Lung (tissue), 11 donors: ENCODE measurements at regions not wholly inside any gene's neighbourhood (a gene's known extent, or its start where the extent isn't known, plus 50 kb on each side); places are given as distances from the start of the nearest gene placed in this dataset.

Experiments
- ATAC-seq: fragments of 200-7000 bp; cut with Tn5 transposase; one replicate; pipeline ENCODE4 v1.9.1; 2020; ENCODE audit warnings: moderate number of reproducible peaks; ENCODE audit not compliant: insufficient read depth, low FRiP score
- DNase-seq, 3 donors: peaks; one replicate each; pipeline ENCODE4 v3.0.0-alpha.2; 2013 to 2017
- H3K27ac ChIP-seq, 2 donors: one replicate each; pipeline ENCODE4 v1.5.1; 2013; ENCODE audit warnings: mild to moderate bottlenecking in 2 of 2, moderate library complexity in 2 of 2, control low read depth in 1 of 2, inconsistent platforms in 1 of 2, low read depth in 1 of 2, low read length in 1 of 2
- H3K27me3 ChIP-seq, 3 donors: one replicate each; pipeline ENCODE4 v1.5.1; 2013; ENCODE audit warnings: low read length in 2 of 3; ENCODE audit not compliant: control insufficient read depth in 3 of 3, insufficient read depth in 3 of 3
- H3K36me3 ChIP-seq, 4 donors: one replicate each; pipeline ENCODE4 v1.5.1; 2013; ENCODE audit warnings: low read length in 4 of 4, mild to moderate bottlenecking in 1 of 4, moderate library complexity in 1 of 4; ENCODE audit not compliant: control insufficient read depth in 4 of 4, insufficient read depth in 4 of 4
- H3K4me1 ChIP-seq, 5 donors: one replicate each; pipeline ENCODE4 v1.5.1; 2013; ENCODE audit warnings: low read length in 5 of 5, mild to moderate bottlenecking in 2 of 5, moderate library complexity in 1 of 5; ENCODE audit not compliant: control insufficient read depth in 5 of 5, insufficient read depth in 5 of 5
- H3K4me3 ChIP-seq: one replicate; pipeline ENCODE4 v1.5.1; 2013; ENCODE audit warnings: mild to moderate bottlenecking, control low read depth, moderate library complexity
- H3K9ac ChIP-seq, 2 donors: one replicate each; pipeline ENCODE4 v1.5.1; 2013; ENCODE audit warnings: low read length in 2 of 2, control low read depth in 1 of 2; ENCODE audit not compliant: insufficient read depth in 1 of 2
- H3K9me3 ChIP-seq, 4 donors: one replicate each; pipeline ENCODE4 v1.5.1; 2013; ENCODE audit warnings: low read length in 3 of 4, mild to moderate bottlenecking in 1 of 4, moderate library complexity in 1 of 4; ENCODE audit not compliant: control insufficient read depth in 4 of 4, insufficient read depth in 3 of 4
- WGBS, 2 donors: extraction: QIAGEN DNeasy Blood & Tissue Kit; methylation state at CpG; one replicate each; pipeline ENCODE4 v1.1.7; 2013; 5-methylcytosine and 5-hydroxymethylcytosine counted together
- TF ChIP-seq, protein P1 (sequence below): IDR thresholded peaks from 2 replicates; pipeline ENCODE4 v1.5.1; 2012; ENCODE audit warnings: mild to moderate bottlenecking; ENCODE audit errors: control extremely low read depth, extremely low read depth
- donor health status: control.
- donor health status: control.
- donor health status: Bipolar disorder and iron deficiency.
- donor health status: healthy.
- donor health status: DM: yes; HTN: yes; CAD: no.

DNA sequence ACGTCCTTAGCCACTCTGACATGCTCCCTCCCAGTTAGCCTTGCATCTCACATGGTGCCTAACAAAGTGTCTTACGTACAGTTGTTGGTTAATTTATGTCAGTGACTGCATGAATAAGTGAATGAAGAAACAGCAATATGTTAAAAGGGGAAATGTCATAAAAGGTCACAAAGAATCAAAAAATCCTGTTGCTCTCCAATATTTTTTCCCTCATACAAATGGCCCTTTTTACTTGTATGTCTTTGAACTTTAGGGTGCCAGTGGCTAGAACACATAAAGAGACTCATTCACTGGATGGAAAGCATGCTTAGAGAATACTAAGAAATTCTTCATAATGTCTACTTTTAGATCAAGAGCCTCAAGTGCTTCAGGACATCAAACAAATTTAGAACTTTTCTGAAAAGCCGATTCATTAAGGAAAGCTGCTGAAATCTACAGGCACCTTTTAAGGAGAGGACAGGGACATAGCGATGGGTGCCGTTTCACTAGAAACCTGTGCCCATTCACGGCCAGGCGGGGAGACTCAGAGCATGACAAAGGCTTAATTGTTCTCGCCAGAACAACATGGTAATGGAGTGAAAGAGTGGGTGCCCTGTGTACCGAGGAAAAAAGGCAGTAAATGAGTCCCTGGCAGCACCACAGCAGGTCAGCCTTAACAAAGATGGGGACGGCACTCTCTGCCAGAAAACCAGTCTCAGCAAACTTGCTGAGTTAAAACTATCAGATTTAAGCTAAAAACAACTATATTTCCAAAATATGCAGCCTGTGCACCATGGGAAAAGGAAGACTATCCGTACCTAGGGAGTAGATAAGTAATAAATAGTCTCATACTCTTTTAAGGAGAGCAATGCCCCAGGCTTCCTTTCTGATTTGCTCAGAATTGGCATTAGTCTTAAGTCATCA lies 71.6 kb upstream of the SPTBN1 start:
- no peak overlapping the region for H3K4me3 ChIP-seq
- peaks cover 8 to 22% (median 11%) of the 10 kb centered on the region in 5 donors for H3K4me1 ChIP-seq
- DNase-seq (peak in 2 of 3 donors; percentile 29 to 50), ATAC-seq (no peak)
- H3K36me3 ChIP-seq: no peaks in the 10 kb centered on the region
- no peak overlapping the region for H3K27ac ChIP-seq
- H3K27me3 ChIP-seq: no peaks in the 10 kb centered on the region
- no peak overlapping the region for H3K9ac ChIP-seq
- no peaks in the 10 kb centered on the region for H3K9me3 ChIP-seq
- TF ChIP-seq, protein P1, sequence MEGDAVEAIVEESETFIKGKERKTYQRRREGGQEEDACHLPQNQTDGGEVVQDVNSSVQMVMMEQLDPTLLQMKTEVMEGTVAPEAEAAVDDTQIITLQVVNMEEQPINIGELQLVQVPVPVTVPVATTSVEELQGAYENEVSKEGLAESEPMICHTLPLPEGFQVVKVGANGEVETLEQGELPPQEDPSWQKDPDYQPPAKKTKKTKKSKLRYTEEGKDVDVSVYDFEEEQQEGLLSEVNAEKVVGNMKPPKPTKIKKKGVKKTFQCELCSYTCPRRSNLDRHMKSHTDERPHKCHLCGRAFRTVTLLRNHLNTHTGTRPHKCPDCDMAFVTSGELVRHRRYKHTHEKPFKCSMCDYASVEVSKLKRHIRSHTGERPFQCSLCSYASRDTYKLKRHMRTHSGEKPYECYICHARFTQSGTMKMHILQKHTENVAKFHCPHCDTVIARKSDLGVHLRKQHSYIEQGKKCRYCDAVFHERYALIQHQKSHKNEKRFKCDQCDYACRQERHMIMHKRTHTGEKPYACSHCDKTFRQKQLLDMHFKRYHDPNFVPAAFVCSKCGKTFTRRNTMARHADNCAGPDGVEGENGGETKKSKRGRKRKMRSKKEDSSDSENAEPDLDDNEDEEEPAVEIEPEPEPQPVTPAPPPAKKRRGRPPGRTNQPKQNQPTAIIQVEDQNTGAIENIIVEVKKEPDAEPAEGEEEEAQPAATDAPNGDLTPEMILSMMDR: no peak
- 78 to 82% methylated on average over 11 of the region's 11 CpGs for WGBS, 2 donors

DNA sequence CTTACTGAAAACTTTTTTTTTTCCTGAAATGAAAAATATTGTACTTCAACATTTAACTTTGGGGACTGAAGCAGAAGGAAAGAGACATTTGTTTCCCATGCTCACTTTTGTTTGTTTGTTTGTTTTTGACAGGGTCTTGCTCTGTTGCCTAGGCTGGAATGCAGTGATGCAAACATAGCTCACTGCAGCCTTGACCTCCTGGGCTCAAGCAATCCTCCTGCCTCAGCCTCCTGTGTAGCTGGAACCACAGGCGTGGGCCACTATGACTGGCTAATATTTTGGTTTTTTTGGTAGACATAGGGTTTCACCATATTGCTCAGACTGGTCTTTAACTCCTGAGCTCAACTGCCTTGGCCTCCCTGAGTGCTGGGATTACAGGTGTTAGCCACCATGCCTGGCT lies 70.9 kb upstream of the SPTBN1 start:
- TF ChIP-seq, protein P1: no peak
- no peak overlapping the region for H3K27ac ChIP-seq

DNA sequence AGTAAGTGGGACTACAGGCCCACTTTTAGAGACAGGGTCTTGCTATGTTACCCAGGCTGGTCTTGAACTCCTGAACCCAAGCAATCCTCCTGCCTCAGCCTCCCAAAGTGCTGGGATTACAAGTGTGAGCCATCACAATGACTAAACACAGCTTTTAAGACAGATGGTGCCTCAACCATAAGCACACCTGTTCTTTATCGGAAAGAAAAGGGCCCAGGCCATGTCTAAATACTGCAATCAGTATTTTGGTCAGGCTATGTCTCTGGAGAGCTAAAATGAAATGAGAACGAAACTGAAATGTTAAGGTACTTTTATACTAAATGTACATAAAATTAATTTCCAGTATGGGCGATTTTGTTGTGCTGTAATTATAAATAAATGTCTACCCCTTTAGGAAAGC lies 69.5 kb upstream of the SPTBN1 start:
- 74 to 81% methylated on average over 3 of the region's 3 CpGs for WGBS, 2 donors
- peaks cover 8 to 22% (median 11%) of the 10 kb centered on the region in 5 donors for H3K4me1 ChIP-seq
- peak overlapping the region; percentile 85 to 86 for H3K27ac ChIP-seq
- H3K27me3 ChIP-seq: no peaks in the 10 kb centered on the region
- TF ChIP-seq, protein P1: no peak
- H3K36me3 ChIP-seq: no peaks in the 10 kb centered on the region
- ATAC-seq: no peak
- H3K9me3 ChIP-seq: no peaks in the 10 kb centered on the region
- DNase-seq: no peak
- no peak overlapping the region for H3K9ac ChIP-seq
- H3K4me3 ChIP-seq: no peak overlapping the region

More for the DNA sequence above, 70.9 kb upstream of the SPTBN1 start:
- no peaks in the 10 kb centered on the region for H3K27me3 ChIP-seq
- ATAC-seq: no peak
- H3K9me3 ChIP-seq: no peaks in the 10 kb centered on the region
- H3K4me3 ChIP-seq: no peak overlapping the region
- no peak overlapping the region for H3K9ac ChIP-seq
- WGBS, 2 donors: 93 to 98% methylated on average over 1 of the region's 1 CpG
- DNase-seq: no peak
- H3K4me1 ChIP-seq: peaks cover 8 to 22% (median 11%) of the 10 kb centered on the region in 5 donors
- no peaks in the 10 kb centered on the region for H3K36me3 ChIP-seq
